H4 (cell line): ENCODE measurements at regions not wholly inside any gene's neighbourhood (a gene's known extent, or its start where the extent isn't known, plus 50 kb on each side); places are given as distances from the start of the nearest gene placed in this dataset.
"Not testable (repeated sequence)": the region's sequence is repeated elsewhere in the genome, so short reads cannot be mapped to it uniquely, and the experiment has no call there.

ENCODE experiments used
- DNase-seq: peaks from one replicate; pipeline ENCODE4 v3.0.0-alpha.2; 2015; ENCODE audit warnings: low spot score

DNA sequence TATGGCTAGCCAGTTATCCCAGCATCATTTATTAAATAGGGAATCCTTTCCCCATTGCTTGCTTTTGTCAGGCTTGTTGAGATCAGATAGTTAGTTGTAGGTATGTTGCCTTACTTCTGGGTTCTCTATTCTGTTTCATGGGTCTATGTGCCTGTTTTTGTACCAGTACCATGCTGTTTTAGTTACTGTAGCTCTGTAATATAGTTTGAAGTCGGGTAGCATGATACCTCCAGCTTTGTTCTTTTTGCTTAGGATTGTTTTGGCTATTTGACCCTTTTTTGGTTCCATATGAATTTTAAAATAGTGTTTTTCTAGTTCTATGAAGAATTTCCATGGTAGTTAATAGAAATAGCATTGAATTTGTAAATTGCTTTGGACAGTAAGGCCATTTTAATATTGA lies 300.5 kb downstream of the PTGER3 start:
- not testable (repeated sequence) for DNase-seq

DNA sequence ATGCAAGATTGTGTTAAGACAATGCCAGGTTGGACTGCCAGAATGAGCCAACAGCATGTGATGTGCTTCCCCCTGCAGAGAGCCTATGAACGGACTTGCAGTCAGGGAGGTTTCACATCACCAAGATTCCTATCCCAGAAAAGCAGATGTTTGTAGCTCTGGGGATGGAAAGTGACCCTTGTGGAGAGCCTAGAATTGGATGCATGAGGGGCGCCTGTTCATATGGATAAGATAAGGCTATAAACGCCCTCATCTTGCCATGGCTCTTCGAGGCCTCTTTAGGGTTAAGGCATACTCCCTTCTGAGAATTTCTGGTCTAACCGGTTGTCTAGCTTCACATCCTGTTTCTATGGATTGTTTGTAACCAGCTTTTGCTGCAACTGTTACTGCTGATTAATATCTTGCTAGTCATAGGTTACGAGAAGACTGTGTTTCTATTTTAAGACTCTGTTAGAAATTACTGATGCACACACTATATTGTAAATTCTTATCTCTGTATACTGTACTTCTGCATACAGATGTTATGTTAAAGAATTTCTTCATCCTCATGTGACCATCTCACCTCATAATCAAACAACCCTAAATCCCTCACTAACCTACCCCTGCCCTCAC lies 295.8 kb downstream of the PTGER3 start:
- DNase-seq: not testable (repeated sequence)

DNA sequence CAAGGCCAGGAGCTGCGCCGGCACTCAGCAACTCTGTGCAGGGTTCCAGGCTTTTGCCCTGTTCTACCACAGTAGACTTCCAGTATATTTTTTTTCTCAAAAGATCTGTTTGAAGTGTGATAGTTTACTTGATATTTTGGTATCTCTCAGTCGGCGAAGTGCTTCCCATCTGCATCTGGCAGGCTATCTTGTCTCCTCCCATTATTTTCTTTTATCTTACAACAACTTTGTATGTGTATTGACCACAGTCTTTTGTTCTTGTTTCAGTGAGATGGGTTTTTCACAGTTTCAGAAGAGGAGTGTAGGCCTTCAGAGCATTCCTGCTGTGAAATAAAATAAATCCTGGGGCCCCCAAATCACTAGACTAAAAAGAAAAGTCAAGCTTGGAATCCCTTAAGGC lies 292.9 kb downstream of the PTGER3 start:
- no peak for DNase-seq

DNA sequence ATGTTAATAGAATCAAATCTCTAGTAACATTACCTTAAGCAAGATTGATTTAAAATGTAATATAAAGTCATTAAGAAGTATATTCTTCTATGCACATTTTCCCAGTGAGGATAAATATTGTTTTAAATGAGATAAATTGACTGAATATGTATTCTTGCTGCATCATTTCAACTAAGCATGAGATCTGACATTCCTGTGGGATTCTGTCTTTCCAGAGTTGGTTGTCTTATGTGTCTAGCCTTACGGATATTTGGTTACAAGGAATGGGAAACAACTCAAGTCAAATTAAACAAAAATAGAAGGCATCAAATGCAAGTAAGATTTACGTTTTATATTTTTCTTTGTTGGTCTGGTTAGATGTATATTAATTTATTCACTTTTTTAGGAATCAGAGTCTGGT lies 287.5 kb downstream of the PTGER3 start:
- no peak for DNase-seq

DNA sequence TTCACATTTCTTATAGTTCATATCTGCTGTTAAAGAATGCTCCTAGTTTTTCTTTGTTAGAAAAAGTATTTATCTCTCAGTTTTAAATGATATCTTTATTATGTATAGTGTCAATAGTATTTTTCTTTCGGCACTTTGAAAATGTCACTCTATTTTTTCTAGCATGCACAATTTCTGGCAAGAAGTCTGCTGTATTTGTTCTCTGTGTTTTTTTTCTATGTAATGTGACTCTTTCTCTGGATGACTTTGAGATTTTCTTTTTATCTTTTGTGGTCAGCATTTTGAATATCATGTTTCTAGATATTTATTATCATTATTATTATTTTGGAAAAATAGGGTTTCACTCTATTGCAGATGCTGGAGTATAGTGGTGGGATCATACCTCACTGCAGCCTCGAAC lies 285.2 kb downstream of the PTGER3 start:
- DNase-seq: no peak

DNA sequence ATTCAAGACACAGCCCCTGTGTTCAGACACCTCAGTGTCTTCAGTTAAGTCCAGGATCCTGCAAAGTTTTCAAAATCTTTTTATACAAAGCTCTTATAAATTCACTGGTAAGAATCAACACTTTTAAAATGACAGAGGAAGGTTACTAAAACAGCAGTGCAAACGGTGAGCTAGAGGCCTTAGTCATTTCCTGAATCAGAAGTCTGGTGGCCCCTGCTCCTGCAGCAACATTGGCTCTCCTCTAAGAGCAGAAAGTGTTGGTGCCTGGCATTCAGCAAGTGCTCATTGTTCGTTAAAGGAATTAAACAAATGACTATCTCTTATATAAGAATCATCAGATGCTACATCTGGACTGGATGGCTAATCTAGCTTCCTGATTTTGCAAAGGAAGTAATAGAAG lies 282.9 kb downstream of the PTGER3 start:
- no peak for DNase-seq

DNA sequence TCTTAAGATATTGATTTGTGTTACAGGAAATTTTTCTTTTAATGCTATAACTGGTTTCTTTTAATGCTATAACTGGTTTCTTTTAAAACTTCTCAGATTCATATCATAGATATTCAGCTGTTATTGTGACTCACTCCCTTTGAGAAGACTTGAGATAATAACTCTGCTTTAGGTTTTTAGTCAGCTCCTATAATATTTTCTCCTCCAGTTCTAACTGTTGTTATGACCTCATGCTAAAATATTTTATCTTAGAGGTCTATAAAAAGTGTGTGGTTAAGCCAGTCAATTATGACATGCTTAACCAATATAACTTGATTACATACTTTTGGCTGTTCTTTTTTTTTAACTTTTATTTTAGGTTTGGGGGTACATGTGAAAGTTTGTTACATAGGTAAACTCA lies 280.2 kb downstream of the PTGER3 start:
- no peak for DNase-seq

DNA sequence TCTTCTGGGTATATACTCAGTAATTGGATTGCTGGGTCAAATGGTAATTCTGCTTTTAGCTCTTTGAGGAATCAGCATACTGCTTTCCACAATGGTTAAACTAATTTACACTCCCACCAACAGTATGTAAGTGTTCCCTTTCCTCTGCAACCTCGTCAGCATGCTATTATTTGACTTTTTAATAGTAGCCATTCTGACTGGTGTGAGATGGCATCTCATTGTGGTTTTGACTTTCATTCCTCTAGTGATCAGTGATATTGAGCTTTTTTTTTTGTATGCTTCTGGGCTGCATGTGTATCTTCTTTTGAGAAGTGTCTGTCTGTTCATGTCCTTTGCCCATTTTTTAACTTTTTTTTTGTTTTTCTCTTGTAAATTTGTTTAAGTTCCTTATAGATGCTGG lies 279.4 kb downstream of the PTGER3 start:
- no peak for DNase-seq

DNA sequence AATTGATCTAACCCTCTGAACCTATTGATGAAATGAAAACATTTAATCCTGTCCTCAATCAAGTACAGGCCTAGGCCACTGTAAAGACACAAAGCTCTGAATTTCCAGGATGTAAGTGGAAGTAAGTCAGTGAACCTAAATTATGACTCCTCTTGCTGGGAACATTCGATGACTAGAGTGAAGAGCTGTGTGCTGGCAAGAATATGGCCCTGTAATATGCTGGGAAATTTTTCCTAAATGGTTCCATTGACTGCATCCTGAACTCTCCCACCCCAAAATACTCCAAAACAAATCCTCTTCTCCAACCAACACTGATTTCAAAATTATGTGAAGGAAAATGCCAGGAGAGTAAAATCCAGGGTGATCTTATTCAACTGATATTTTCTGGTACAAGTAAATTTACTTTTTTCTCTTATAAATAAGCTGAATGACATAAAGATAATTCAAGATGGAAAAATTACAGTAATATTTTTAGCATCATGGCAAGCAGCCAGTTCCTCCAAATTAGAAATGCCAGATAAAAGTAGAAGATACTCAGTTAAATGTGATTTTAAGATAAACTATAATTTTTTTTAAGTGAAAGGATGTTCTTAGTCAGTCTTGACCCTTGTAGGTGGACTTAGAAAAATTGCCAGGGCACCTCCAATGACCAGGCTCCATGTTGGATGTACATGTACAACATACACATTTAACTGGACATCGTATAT lies 269.4 kb downstream of the PTGER3 start:
- no peak for DNase-seq

DNA sequence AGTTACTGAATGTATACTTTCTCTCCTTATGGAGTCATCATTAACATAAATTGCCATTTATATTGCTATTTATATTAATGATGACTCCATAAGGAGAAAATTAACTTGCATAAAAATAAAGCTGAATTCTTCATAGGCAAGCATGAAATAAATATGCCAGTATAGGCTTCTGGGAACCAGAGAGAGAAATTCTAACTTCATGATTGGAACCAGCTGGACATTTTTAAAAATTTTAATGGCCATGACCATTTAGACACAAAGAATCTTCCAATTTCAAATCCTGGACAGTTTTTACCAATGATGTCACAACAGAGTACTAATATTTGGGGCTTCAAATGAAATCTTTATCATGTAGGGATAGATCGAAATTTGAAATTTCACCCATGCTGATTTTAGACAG lies 268.7 kb downstream of the PTGER3 start:
- no peak for DNase-seq

DNA sequence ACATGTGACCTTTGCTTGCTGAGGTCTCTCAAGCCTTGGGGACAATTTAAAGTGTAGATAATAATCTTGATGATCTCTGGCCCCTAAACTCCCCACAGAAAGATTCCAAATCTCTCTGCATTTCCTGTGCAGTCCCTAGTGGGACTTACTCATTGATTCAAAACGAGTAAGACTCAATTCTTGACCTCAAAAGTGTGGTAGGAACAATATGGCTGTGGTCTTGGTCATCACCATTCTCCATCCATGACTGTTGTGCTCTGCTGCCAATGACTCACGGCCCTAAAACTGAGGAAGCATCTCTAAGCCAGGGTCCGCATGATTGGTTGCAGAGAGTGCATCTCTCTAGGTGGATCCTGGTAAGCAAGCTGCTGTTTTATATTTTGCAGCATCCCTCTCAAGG lies 268.0 kb downstream of the PTGER3 start:
- DNase-seq: peak; percentile 25

DNA sequence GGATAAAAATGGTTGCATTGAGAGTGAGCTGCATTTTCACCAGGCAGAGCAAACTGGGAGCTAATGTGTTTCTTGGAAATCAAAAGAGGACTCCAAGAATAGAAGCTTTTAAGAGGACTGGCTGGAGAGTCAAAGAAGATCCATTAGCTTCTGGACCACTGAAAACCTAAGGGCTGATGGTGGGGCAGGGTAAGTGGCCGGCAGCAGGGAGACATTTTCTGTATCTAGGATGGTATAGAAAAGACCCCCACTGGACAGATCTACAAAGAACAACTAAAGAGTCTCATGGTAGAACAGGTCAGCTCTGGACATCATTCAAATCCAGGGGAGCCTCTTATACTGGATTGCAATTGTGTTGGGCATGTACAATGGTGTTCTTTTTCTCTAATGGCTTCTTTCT lies 262.3 kb downstream of the PTGER3 start:
- no peak for DNase-seq

DNA sequence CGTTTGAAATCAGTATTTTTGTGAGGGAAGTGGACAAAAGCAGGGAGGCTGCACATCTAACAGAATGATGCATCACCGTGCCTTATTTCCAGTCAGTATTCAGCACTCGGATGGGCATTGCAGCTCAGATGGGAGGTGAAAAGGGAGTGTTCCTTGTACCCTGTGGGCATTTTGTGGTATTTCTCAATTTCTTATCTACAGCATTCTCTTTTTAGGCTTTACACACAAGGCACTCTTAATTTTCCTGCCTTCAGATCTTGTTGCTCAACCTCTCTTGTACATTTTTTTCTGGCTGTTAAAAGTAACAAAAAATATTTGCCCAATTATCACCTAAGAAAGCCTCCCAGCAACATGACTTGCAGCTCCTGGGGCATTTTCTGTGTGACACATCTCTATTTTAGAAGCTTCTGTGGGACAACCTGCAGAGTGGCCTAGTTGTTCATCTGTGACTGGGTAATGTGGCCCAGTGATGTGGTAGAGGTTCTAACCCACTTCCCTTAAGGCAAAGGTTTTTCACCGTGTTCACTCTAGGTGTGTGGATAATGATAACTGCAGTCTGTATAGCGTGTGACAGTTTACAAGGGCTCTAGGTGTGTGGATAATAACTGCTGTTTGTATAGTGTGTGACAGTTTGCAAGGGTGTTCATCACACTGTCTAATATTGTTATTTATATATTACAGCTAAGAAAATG lies 257.2 kb downstream of the PTGER3 start:
- no peak for DNase-seq

DNA sequence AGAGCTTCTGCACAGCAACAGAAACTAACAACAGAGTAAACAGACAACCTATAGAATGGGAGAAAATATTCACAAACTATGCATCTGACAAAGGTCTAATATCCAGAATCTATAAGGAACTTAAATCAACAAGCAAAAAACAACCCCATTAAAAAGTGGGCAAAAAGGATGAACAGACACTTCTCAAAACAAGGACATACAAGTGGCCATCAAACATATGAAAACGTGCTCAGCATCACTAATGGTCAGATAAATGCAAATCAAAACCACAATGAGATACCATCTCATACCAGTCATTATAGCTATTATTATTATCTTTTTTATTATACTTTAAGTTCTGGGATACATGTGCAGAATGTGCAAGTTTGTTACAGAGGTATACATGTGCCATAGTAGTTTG lies 252.6 kb downstream of the PTGER3 start:
- DNase-seq: not testable (repeated sequence)

DNA sequence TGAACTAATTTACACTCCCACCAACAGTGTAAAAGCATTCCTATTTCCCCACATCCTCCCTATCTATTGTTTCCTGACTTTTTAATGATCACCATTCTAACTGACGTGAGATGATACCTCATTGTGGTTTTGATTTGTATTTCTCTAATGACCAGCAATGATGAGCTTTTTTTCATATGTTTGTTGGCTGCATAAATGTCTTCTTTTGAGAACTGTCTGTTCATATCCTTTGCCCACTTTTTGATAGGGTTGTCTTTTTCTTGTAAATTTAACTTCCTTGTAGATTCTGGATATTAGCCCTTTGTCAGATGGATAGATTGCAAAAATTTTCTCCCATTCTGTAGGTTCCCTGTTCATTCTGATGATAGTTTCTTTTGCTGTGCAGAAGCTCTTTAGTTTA lies 251.3 kb downstream of the PTGER3 start:
- not testable (repeated sequence) for DNase-seq

DNA sequence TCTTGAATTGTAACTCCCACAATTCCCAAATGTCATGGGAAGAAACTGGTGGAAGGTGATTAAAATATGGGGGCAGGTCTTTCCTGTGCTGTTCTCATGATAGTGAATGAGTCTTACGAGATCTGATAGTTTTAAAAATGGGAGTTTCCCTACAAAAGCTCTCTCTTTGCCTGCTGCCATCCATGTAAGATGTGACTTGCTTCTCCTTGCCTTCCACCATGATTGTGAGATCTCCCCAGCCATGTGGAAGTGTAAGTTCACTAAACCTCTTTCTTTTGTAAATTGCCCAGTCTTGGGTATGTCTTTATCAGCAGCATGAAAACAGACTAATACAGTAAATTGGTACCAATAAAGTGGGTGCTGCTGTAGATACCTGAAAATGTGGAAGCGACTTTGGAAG lies 245.0 kb downstream of the PTGER3 start:
- not testable (repeated sequence) for DNase-seq

DNA sequence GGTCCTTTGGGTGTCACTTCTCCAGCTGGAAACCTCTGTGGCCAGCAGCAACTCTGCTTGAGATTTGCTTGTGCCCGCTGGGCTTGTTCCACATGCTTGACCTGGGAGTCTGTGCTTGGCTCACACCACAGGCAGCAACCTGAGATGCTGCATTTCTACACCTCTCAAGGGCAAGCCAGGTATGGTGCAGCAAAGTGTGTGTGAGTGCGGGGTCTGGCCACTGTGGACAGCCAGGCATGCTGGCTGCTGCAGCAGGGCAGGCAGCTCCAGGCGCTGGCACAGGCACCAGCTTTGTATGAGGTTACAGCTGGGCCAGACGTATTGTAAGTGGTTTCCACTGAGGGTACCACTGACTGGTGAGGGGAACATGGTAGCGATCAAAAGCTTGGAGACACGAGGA lies 242.0 kb downstream of the PTGER3 start:
- no peak for DNase-seq

DNA sequence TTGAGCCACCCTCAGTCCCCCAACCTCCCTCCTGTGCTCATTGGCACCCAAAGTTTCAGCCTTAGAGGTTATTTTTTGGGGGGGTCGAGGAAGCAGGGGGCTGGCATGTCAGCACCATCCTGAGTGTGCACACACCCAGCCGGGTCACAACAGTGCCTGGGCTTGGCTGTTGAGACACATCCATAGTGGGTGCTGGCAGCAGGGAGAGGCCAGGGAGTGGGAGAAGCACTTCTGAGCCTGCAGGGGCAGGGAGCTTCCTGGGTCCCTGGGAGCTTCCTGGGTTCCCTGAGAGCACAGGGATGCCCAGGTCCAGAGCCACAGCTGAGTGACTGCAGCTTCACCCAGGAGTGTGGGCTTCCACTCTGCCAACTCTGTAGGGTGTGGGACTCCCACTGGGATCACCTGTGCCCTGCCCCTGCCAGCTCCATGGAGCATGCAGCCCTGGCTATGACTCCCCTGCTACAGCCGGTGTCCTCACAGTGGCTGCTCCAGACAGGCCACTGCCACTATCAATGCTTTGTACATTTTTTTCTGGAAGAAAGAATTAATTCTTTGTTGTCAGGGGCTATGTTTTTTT lies 240.4 kb downstream of the PTGER3 start:
- no peak for DNase-seq

DNA sequence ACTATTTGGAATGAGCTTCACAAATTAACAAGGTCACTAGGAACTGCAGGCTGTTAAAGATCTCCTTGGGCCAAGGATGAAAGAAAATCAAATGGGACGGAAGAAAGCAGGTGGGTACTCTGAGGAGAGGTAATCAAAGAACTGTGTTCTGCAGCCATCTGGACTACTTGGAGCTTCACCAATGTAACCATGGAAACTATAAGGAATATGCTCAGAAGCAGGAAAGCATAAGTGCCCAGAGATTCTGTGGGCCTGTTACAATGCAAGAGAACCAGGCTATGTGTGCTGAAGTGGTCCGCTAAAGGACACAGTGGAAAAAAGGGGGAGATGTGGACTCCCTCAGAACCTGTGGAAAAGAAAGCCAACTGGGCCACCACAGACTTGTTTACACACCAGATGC lies 238.5 kb downstream of the PTGER3 start:
- no peak for DNase-seq

DNA sequence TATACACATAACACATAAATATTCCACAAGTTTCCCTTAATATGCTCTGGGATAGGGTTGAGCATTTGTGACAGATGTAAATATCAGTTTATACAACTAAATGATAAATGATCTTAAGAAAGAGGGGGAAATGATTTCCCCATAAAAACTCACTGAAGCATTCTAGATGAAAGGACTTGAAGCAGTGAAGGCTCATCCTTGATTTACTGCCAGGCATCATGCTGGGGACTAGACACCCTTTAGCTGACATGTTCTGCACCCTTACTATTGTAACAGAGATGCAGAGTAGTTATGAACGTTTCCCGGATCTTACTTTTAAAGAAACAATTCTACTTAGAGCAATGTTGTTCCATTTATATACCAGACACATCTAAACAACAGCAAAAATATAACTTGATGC lies 235.8 kb downstream of the PTGER3 start:
- no peak for DNase-seq

DNA sequence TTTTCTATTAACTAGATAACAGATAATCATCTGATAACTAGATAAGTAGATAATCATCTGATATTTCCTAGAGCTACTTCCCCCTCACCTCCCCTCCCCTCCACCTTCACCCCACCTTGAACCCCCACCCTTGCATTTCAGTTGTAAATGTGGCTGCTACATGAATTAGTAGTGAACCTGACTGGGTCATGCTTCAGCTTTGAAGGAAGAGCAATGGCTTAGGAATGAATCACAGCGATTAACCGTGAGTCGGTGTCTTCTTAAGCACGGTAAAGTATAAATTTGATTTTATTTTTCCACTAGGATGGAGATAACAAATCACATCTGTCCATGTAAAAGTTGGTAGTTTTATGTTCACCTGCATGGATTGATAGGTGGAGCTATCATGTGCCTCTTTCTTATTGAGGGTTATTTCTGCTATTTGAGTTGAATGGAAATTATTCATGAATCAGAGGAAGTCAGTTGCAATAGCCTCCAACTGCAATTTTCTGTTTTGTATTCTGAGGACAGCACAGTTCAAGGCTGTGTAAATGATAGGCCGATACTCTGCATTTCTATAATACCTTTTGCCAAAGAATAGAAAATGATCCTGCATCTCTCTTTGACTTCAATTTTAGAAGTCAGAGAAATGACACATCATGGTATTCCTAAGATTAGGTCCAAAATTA lies 235.0 kb downstream of the PTGER3 start:
- DNase-seq: no peak

DNA sequence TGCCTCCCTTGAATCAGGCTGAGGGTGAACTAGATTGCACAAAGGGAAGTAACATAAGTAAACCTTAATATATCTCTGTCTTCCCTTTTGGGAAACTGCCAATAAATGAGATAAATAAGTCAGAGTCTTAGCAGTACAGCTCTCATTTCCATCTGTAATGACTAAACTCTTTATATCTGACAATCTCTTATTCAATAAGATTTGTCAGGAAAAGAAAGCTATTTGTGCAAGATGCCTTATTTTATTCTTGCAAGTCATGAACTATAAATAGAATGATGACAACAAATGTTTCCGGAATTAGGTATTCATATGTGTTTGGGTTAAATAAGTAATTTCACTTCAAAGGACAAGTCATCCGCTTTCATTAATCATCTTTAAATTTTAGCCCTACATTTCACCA lies 229.2 kb downstream of the PTGER3 start:
- no peak for DNase-seq
